ENCODE measurements at regions not wholly inside any gene's neighbourhood (a gene's known extent, or its start where the extent isn't known, plus 50 kb on each side); places are given as distances from the start of the nearest gene placed in this dataset.

GRCh38 chr4:132065940-132066495, 1083.1 kb upstream of the PCDH10 start:
- Histone ChIP-seq H3K9ac (ENCODE audit: low read length) (no peak overlapping the region), H3K9me3 (ENCODE audit: insufficient read depth, low read length) (no peaks in the 10 kb centered on the region; the same call in 1 of the 2 replicates), H3K4me2 (ENCODE audit: low read length) (peak overlapping the region; percentile 19; the same call in 1 of the 2 replicates), H3K4me3 (ENCODE audit: low read length) (no peak overlapping the region), H3K27ac (ENCODE audit: low read length) (no peak overlapping the region), H3K4me1 (ENCODE audit: low read length) (peaks cover 11% of the 10 kb centered on the region; the same call in 1 of the 2 replicates), H3K27me3 (ENCODE audit: low read depth, low read length) (no peaks in the 10 kb centered on the region), H3K79me2 (ENCODE audit: low read length) (no peaks in the 10 kb centered on the region), H3K36me3 (replicated peaks; ENCODE audit: low read depth, low read length) (peaks cover 5% of the 10 kb centered on the region), H4K20me1 (ENCODE audit: insufficient read depth, low read length) (no peaks in the 10 kb centered on the region), H2AFZ (ENCODE audit: low read depth, low read length) (no peak overlapping the region)
- no peak for TF ChIP-seq CTCF (IDR thresholded peaks at IDR 0.05; ENCODE audit: low read depth, low read length)
- TF ChIP-seq EZH2phosphoT487 (IDR thresholded peaks at IDR 0.05; ENCODE audit: low read depth), result no peak

GRCh38 chr4:132071815-132072214, 1077.3 kb upstream of the PCDH10 start:
- H3K27ac ChIP-seq (ENCODE audit: low read length), result no peak overlapping the region
- H3K4me2 ChIP-seq (ENCODE audit: low read length), result no peak overlapping the region
- H2AFZ ChIP-seq (ENCODE audit: low read depth, low read length), result no peak overlapping the region
- H3K9ac ChIP-seq (ENCODE audit: low read length), result no peak overlapping the region
- no peaks in the 10 kb centered on the region for H3K79me2 ChIP-seq (ENCODE audit: low read length)
- no peaks in the 10 kb centered on the region for H3K4me1 ChIP-seq (ENCODE audit: low read length)
- no peaks in the 10 kb centered on the region for H3K9me3 ChIP-seq (ENCODE audit: insufficient read depth, low read length)
- no peak overlapping the region for H3K4me3 ChIP-seq (ENCODE audit: low read length)
- H3K27me3 ChIP-seq (ENCODE audit: low read depth, low read length), result no peaks in the 10 kb centered on the region
- H3K36me3 ChIP-seq (replicated peaks; ENCODE audit: low read depth, low read length), result no peaks in the 10 kb centered on the region
- no peaks in the 10 kb centered on the region for H4K20me1 ChIP-seq (ENCODE audit: insufficient read depth, low read length)
- TF ChIP-seq CTCF (IDR thresholded peaks at IDR 0.05; ENCODE audit: low read depth, low read length), result no peak
- no peak for TF ChIP-seq EZH2phosphoT487 (IDR thresholded peaks at IDR 0.05; ENCODE audit: low read depth)

GRCh38 chr4:132076829-132077228, 1072.3 kb upstream of the PCDH10 start:
- Histone ChIP-seq H3K36me3 (replicated peaks; ENCODE audit: low read depth, low read length) (no peaks in the 10 kb centered on the region), H3K4me1 (ENCODE audit: low read length) (no peaks in the 10 kb centered on the region), H3K79me2 (ENCODE audit: low read length) (no peaks in the 10 kb centered on the region), H3K4me2 (ENCODE audit: low read length) (no peak overlapping the region), H3K4me3 (ENCODE audit: low read length) (no peak overlapping the region), H3K27ac (ENCODE audit: low read length) (no peak overlapping the region), H3K27me3 (ENCODE audit: low read depth, low read length) (no peaks in the 10 kb centered on the region), H4K20me1 (ENCODE audit: insufficient read depth, low read length) (no peaks in the 10 kb centered on the region), H2AFZ (ENCODE audit: low read depth, low read length) (no peak overlapping the region), H3K9me3 (ENCODE audit: insufficient read depth, low read length) (no peaks in the 10 kb centered on the region), H3K9ac (ENCODE audit: low read length) (no peak overlapping the region)
- TF ChIP-seq CTCF (IDR thresholded peaks at IDR 0.05; ENCODE audit: low read depth, low read length) (no peak), EZH2phosphoT487 (IDR thresholded peaks at IDR 0.05; ENCODE audit: low read depth) (no peak)

GRCh38 chr4:132085105-132085504, 1064.0 kb upstream of the PCDH10 start:
- Histone ChIP-seq H3K9ac (ENCODE audit: low read length) (no peak overlapping the region), H2AFZ (ENCODE audit: low read depth, low read length) (no peak overlapping the region), H3K36me3 (replicated peaks; ENCODE audit: low read depth, low read length) (no peaks in the 10 kb centered on the region), H3K27me3 (ENCODE audit: low read depth, low read length) (no peaks in the 10 kb centered on the region), H4K20me1 (ENCODE audit: insufficient read depth, low read length) (no peaks in the 10 kb centered on the region), H3K79me2 (ENCODE audit: low read length) (no peaks in the 10 kb centered on the region), H3K4me2 (ENCODE audit: low read length) (no peak overlapping the region), H3K27ac (ENCODE audit: low read length) (no peak overlapping the region), H3K4me3 (ENCODE audit: low read length) (no peak overlapping the region), H3K9me3 (ENCODE audit: insufficient read depth, low read length) (no peaks in the 10 kb centered on the region), H3K4me1 (ENCODE audit: low read length) (no peaks in the 10 kb centered on the region)
- no peak for TF ChIP-seq EZH2phosphoT487 (IDR thresholded peaks at IDR 0.05; ENCODE audit: low read depth)
- TF ChIP-seq CTCF (IDR thresholded peaks at IDR 0.05; ENCODE audit: low read depth, low read length), result no peak

Data from OCI-LY3 (cell line).